Ishikawa (cell line): ENCODE measurements at regions not wholly inside any gene's neighbourhood (a gene's known extent, or its start where the extent isn't known, plus 50 kb on each side); places are given as distances from the start of the nearest gene placed in this dataset.

Source experiments
- CEBPB ChIP-seq: IDR thresholded peaks from 2 replicates; pipeline ENCODE4 v1.6.1; 2012
- CREB1 ChIP-seq: IDR thresholded peaks from 2 replicates; pipeline ENCODE4 v1.6.1; 2012; ENCODE audit warnings: low read depth
- EGR1 ChIP-seq: IDR thresholded peaks from 2 replicates; pipeline ENCODE4 v1.6.1; 2012
- EP300 ChIP-seq: IDR thresholded peaks from 2 replicates; pipeline ENCODE4 v1.6.1; 2012; ENCODE audit warnings: borderline replicate concordance
- FOXM1 ChIP-seq: IDR thresholded peaks from 2 replicates; pipeline ENCODE4 v1.6.1; 2012; ENCODE audit warnings: low read depth, borderline replicate concordance
- MAX ChIP-seq: IDR thresholded peaks from 2 replicates; pipeline ENCODE4 v1.6.1; 2012
- NFIC ChIP-seq: IDR thresholded peaks from 2 replicates; pipeline ENCODE4 v1.6.1; 2012
- RAD21 ChIP-seq: IDR thresholded peaks from 2 replicates; pipeline ENCODE4 v1.6.1; 2012; ENCODE audit warnings: low read depth
- REST ChIP-seq: IDR thresholded peaks from 2 replicates; pipeline ENCODE4 v1.6.1; 2012; ENCODE audit warnings: low read depth, mild to moderate bottlenecking
- TAF1 ChIP-seq: IDR thresholded peaks from 2 replicates; pipeline ENCODE4 v1.6.1; 2012; ENCODE audit warnings: low read depth, mild to moderate bottlenecking
- TCF12 ChIP-seq: IDR thresholded peaks from 2 replicates; pipeline ENCODE4 v1.6.1; 2012; ENCODE audit warnings: low read depth
- TEAD4 ChIP-seq: IDR thresholded peaks from 2 replicates; pipeline ENCODE4 v1.6.1; 2012
- YY1 ChIP-seq: IDR thresholded peaks from 2 replicates; pipeline ENCODE4 v1.6.1; 2012; ENCODE audit warnings: low read depth
- ZBTB7A ChIP-seq: IDR thresholded peaks from 2 replicates; pipeline ENCODE4 v1.6.1; 2012; ENCODE audit warnings: low read depth
- TF ChIP-seq, protein P1 (sequence below): IDR thresholded peaks from 2 replicates; pipeline ENCODE4 v1.6.1; 2012

GRCh38 chr15:26433060-26433459 is 339.8 kb downstream of the GABRB3 start:
- no peak for TF ChIP-seq TAF1
- TF ChIP-seq TCF12: no peak
- no peak for TF ChIP-seq TEAD4
- TF ChIP-seq REST: no peak
- no peak for TF ChIP-seq EGR1
- no peak for TF ChIP-seq FOXM1
- no peak for TF ChIP-seq YY1
- TF ChIP-seq EP300: no peak
- no peak for TF ChIP-seq RAD21
- no peak for TF ChIP-seq NFIC
- TF ChIP-seq ZBTB7A: no peak
- no peak for TF ChIP-seq CREB1
- no peak for TF ChIP-seq MAX

DNA sequence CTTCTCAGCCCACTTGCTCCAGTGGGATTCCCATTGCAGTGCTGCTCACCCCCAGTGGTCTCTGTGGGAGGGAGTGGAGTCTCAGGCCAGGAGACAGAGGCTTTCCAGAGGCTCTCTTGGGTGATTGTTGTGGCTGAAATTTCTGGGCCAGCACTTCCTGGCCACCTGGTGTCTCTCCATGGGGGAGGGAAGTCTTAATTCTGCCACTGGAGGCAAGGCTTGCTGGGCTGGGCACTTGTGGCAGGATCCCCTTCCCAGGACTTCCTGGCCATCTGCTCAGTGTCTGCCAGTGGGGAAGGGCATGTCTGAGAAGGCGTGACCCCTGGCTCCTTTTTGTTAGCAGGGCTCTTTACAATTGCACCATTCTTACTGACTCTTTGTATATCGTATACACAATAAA is 351.8 kb downstream of the GABRB3 start:
- TF ChIP-seq EP300 (no peak), NFIC (no peak), FOXM1 (no peak), TCF12 (no peak), CEBPB (no peak), REST (no peak), MAX (no peak), RAD21 (no peak), CREB1 (no peak), EGR1 (no peak), YY1 (no peak), TAF1 (no peak), TEAD4 (no peak), ZBTB7A (no peak)
- TF ChIP-seq, protein P1, sequence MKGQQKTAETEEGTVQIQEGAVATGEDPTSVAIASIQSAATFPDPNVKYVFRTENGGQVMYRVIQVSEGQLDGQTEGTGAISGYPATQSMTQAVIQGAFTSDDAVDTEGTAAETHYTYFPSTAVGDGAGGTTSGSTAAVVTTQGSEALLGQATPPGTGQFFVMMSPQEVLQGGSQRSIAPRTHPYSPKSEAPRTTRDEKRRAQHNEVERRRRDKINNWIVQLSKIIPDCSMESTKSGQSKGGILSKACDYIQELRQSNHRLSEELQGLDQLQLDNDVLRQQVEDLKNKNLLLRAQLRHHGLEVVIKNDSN: no peak

- TF ChIP-seq REST (no peak), EP300 (no peak), EGR1 (no peak), CEBPB (no peak), ZBTB7A (no peak), FOXM1 (no peak), TCF12 (no peak), MAX (no peak), NFIC (no peak), RAD21 (no peak), TAF1 (no peak)
- TF ChIP-seq, protein P1: no peak
These were observed 377.2 kb downstream of the GABRB3 start for GRCh38 chr15:26395624-26396023.

DNA sequence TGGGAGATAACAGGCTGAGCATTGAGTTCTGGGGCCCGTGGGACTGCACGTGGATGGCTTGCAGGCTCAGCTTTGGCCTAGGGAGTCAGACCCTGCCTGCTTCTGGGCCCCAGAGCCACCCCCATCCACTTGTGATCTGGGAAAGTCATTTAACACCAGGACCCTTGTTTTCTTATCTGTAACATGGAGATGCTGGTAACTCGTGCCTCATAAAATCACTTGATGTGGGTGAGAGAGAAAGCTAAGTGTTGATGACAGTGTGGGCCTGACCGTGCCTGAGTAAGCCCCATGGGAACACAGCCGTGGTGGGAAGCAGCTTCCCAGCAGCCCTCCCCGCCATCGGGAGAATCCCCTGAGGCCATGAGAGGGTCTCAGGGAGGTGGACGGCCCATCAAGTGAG is 378.1 kb downstream of the GABRB3 start:
- no peak for TF ChIP-seq TCF12
- no peak for TF ChIP-seq REST
- no peak for TF ChIP-seq MAX
- TF ChIP-seq NFIC: no peak
- TF ChIP-seq TEAD4: no peak
- TF ChIP-seq EP300: no peak
- no peak for TF ChIP-seq FOXM1
- TF ChIP-seq YY1: no peak
- TF ChIP-seq RAD21: no peak
- no peak for TF ChIP-seq TAF1
- no peak for TF ChIP-seq ZBTB7A
- TF ChIP-seq, protein P1: no peak
- no peak for TF ChIP-seq CEBPB
- TF ChIP-seq CREB1: no peak
- no peak for TF ChIP-seq EGR1
